Endothelial cell of umbilical vein (primary cell): ENCODE measurements at regions not wholly inside any gene's neighbourhood (a gene's known extent, or its start where the extent isn't known, plus 50 kb on each side); places are given as distances from the start of the nearest gene placed in this dataset.

Experiments
- BruUV-seq: library from RNA; stranded (reverse); fragments of 400-500 nt; replicated peaks from 2 replicates; lab custom pipeline; 2021; lab: Mats Ljungman, UMichigan
- CTCF ChIA-PET: fragments of 300-600, 350-600 bp; sonication (Branson Sonifier 250); formaldehyde crosslinking; loops from one replicate; lab custom pipeline; 2021; ENCODE audit warnings: antibody characterized with exemption, inconsistent platforms; lab: Charles Lee
- POLR2A ChIA-PET: fragments of 300-600, 350-600 bp; sonication (Branson Sonifier 250); formaldehyde crosslinking; loops from one replicate; lab custom pipeline; 2021; ENCODE audit warnings: antibody characterized with exemption, inconsistent platforms; lab: Charles Lee
- DNase-seq: peaks from one replicate; pipeline ENCODE4 v3.0.0-alpha.2; 2011; ENCODE audit warnings: low read depth, low spot score
- FAIRE-seq: peaks from 2 replicates; lab custom pipeline; 2011; peaks lifted over from hg19 to GRCh38; lab: Jason Lieb, UNC
- H2AFZ ChIP-seq: 2 replicates; pipeline ENCODE4 v1.6.0; 2012; ENCODE audit warnings: low read depth, low read length, control low read depth, inconsistent platforms
- H3K27ac ChIP-seq: 2 replicates; pipeline ENCODE4 v1.5.1; 2011; ENCODE audit warnings: low read depth, mild to moderate bottlenecking, control low read depth, low read length, moderate library complexity; ENCODE audit not compliant: insufficient read depth
- H3K27me3 ChIP-seq, 2 experiments: 2 replicates each; pipeline versions ENCODE4 v1.6.0 to v1.6.1; 2011; ENCODE audit warnings: low read length in 2 of 2, mixed read lengths in 1 of 2; ENCODE audit not compliant: control insufficient read depth in 2 of 2, insufficient read depth in 2 of 2
- H3K36me3 ChIP-seq, 2 experiments: 2 replicates in 1 of 2; 3 replicates in 1 of 2; pipeline ENCODE4 v1.5.1; 2011; ENCODE audit warnings: low read length in 2 of 2, mild to moderate bottlenecking in 1 of 2, moderate library complexity in 1 of 2; ENCODE audit not compliant: control insufficient read depth in 2 of 2, insufficient read depth in 2 of 2; ENCODE audit errors: extremely low read depth in 1 of 2
- H3K4me1 ChIP-seq: 3 replicates; pipeline ENCODE4 v1.5.1; 2011; ENCODE audit warnings: mild to moderate bottlenecking, low read length; ENCODE audit not compliant: control insufficient read depth, insufficient read depth; ENCODE audit errors: extremely low read depth
- H3K4me2 ChIP-seq: 2 replicates; pipeline ENCODE4 v1.6.1; 2011; ENCODE audit warnings: low read length, control low read depth, mixed read lengths; ENCODE audit not compliant: insufficient read depth
- H3K4me3 ChIP-seq, 3 experiments: fragments of 200-600 bp in 1 of 3; sonication (generic), shearing (Covaris generic) in 1 of 3; replicated peaks in 1 of 3; 2 replicates each; pipeline ENCODE4 v1.5.1; 2011 to 2016; ENCODE audit warnings: control low read depth in 3 of 3, low read length in 3 of 3, mild to moderate bottlenecking in 2 of 3, inconsistent platforms in 1 of 3, low read depth in 1 of 3, moderate library complexity in 1 of 3; ENCODE audit not compliant: insufficient read depth in 1 of 3
- H3K79me2 ChIP-seq: 2 replicates; pipeline ENCODE4 v1.6.0; 2012; ENCODE audit warnings: low read length, inconsistent platforms; ENCODE audit not compliant: control insufficient read depth, insufficient read depth
- H3K9ac ChIP-seq: replicated peaks from 2 replicates; pipeline ENCODE3; 2011; ENCODE audit warnings: low read length, control low read depth; ENCODE audit not compliant: insufficient read depth; ENCODE audit errors: extremely low read depth
- H3K9me1 ChIP-seq: replicated peaks from 3 replicates; pipeline ENCODE4 v1.6.0; 2011; ENCODE audit warnings: mild to moderate bottlenecking, low read length; ENCODE audit not compliant: control insufficient read depth, insufficient read depth; ENCODE audit errors: extremely low read depth
- H3K9me3 ChIP-seq: replicated peaks from 2 replicates; pipeline ENCODE4 v1.5.1; 2012; ENCODE audit warnings: low read length, inconsistent platforms; ENCODE audit not compliant: control insufficient read depth, insufficient read depth
- H4K20me1 ChIP-seq: replicated peaks from 2 replicates; pipeline ENCODE3; 2011; ENCODE audit warnings: mild to moderate bottlenecking, low read length; ENCODE audit not compliant: control insufficient read depth, insufficient read depth; ENCODE audit errors: extremely low read depth
- CTCF ChIP-seq, 2 donors: IDR thresholded peaks; 1 replicate in 1 of 2; 2 replicates in 1 of 2; pipeline ENCODE4 v1.5.1; 2011; ENCODE audit warnings: low read length in 2 of 2, mild to moderate bottlenecking in 2 of 2, moderate library complexity in 2 of 2, control low read depth in 1 of 2, inconsistent platforms in 1 of 2, low read depth in 1 of 2; ENCODE audit not compliant: insufficient read depth in 1 of 2; ENCODE audit errors: extremely low read depth in 1 of 2
- EZH2 ChIP-seq: IDR thresholded peaks from 2 replicates; pipeline ENCODE4 v1.6.1; 2012; ENCODE audit warnings: borderline replicate concordance, low read depth, mild to moderate bottlenecking, moderate library complexity, low read length, inconsistent platforms; ENCODE audit not compliant: severe bottlenecking
- FOS ChIP-seq: IDR thresholded peaks from 2 replicates; pipeline ENCODE4 v1.6.1; 2011; ENCODE audit warnings: mild to moderate bottlenecking, low read length, moderate library complexity, borderline replicate concordance; ENCODE audit not compliant: insufficient read depth
- GATA2 ChIP-seq: IDR thresholded peaks from 2 replicates; pipeline ENCODE4 v1.7.0; 2011; ENCODE audit warnings: low read depth, mild to moderate bottlenecking, moderate library complexity, mixed read lengths, low read length; ENCODE audit not compliant: insufficient read length, insufficient read depth
- JUN ChIP-seq: IDR thresholded peaks from 2 replicates; pipeline ENCODE4 v1.6.1; 2011; ENCODE audit warnings: borderline replicate concordance, low read depth; ENCODE audit not compliant: insufficient read length, insufficient read depth
- MAX ChIP-seq: IDR thresholded peaks from 2 replicates; pipeline ENCODE4 v1.6.1; 2011; ENCODE audit not compliant: insufficient read depth, insufficient read length
- MYC ChIP-seq: IDR thresholded peaks from one replicate; pipeline ENCODE4 v1.6.1; 2011; ENCODE audit warnings: mild to moderate bottlenecking, low read depth, low read length
- POLR2A ChIP-seq: IDR thresholded peaks from 2 replicates; pipeline ENCODE4 v1.6.1; 2012; ENCODE audit warnings: low read depth, mild to moderate bottlenecking, control low read depth, low read length
- POLR2AphosphoS5 ChIP-seq: IDR thresholded peaks from 2 replicates; pipeline ENCODE4 v1.6.1; 2012; ENCODE audit warnings: low read depth, mild to moderate bottlenecking, control low read depth, low read length, moderate library complexity; ENCODE audit not compliant: insufficient read depth
- dilution Hi-C: fragments of 300-500 bp; cut with MboI; formaldehyde crosslinking; loops from one replicate; pipeline ENCODE4 v1.15.0; 2019; ENCODE audit warnings: low sequenced_read_pairs; ENCODE audit not compliant: extremely low pct_ligation_motif_present
- intact Hi-C: fragments of 100-400 bp; cut with micrococcal nuclease; formaldehyde crosslinking; loops from one replicate; pipeline ENCODE4 v1.10.0; 2022

- TF ChIP-seq FOS, result no peak
- TF ChIP-seq CTCF (IDR thresholded peaks at IDR 0.05; ENCODE audit: extremely low read depth in 1 of 2, insufficient read depth in 1 of 2, low read depth in 1 of 2, low read length in 2 of 2), result no peak
- no peak for TF ChIP-seq EZH2
- no peak for TF ChIP-seq JUN
- TF ChIP-seq GATA2, result no peak
- no peak for TF ChIP-seq POLR2AphosphoS5
- TF ChIP-seq POLR2A, result no peak
- TF ChIP-seq MYC, result no peak
- TF ChIP-seq MAX, result no peak
- Histone ChIP-seq H3K9me3 (no peaks in the 10 kb centered on the region), H3K9ac (no peak overlapping the region), H3K4me3 (no peak overlapping the region), H4K20me1 (no peaks in the 10 kb centered on the region), H3K36me3 (no peaks in the 10 kb centered on the region), H3K4me2 (no peak overlapping the region), H3K9me1 (no peaks in the 10 kb centered on the region), H2AFZ (no peak overlapping the region), H3K27me3 (peaks cover 9 to 16% of the 10 kb centered on the region in 2 experiments), H3K27ac (no peak overlapping the region), H3K79me2 (no peaks in the 10 kb centered on the region), H3K4me1 (no peaks in the 10 kb centered on the region)
- ChIA-PET POLR2A (no interaction called here), CTCF (no interaction called here)
- no TSS peak for BruUV-seq
- no peak for FAIRE-seq
- no peak for DNase-seq
- intact Hi-C loops, result no loop called here
- dilution Hi-C loops, result no loop called here
These were observed 124.7 kb downstream of the WDR11 start for GRCh38 chr10:120975868-120976225.
